22Rv1 (cell line): ENCODE measurements at regions not wholly inside any gene's neighbourhood (a gene's known extent, or its start where the extent isn't known, plus 50 kb on each side); places are given as distances from the start of the nearest gene placed in this dataset.

ENCODE experiments used
- CTCF ChIP-seq: fragments of 450-650 bp; IDR thresholded peaks from 2 replicates; pipeline ENCODE4 v1.5.1; 2017; ENCODE audit warnings: mild to moderate bottlenecking
- ZFX ChIP-seq: fragments of 450-650 bp; IDR thresholded peaks from 2 replicates; pipeline ENCODE4 v1.6.1; 2017; ENCODE audit warnings: antibody characterized with exemption, borderline replicate concordance

DNA sequence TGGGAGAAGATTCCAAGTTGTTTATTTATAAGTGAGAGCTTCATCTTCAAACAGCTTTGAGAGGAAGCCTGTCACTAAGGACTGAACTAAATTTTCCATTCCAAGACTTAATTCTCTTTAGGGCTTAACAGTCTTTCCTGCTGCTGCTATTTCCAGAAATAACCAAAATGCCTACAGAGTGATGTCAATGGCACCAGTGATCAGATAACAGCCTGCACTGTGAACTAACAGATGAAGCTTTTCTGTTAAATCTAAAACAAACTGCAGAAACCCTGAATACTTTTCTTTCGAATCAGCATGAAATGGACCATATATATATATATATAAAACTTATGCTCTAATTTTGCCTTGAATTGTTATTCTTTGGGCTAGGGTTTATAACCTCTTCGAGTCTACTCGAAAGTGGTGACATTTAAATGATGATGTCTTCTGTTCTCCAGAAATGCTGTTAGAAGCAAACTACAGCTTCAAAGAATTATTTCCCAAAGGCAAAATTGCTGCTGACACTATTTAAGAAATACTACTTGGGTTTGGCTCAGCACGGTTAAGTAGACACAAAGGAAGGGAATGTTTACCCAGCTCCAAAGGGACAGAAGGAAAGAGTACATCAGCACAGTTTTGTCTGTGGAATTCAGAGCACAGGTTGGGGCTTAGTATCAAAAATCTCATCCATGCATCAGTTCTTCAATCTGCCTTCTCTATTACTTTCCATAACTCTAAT, 238.5 kb upstream of the LRRN1 start:
- no peak for TF ChIP-seq CTCF
- no peak for TF ChIP-seq ZFX
